ENCODE measurements at regions not wholly inside any gene's neighbourhood (a gene's known extent, or its start where the extent isn't known, plus 50 kb on each side); places are given as distances from the start of the nearest gene placed in this dataset.

- POLR2A ChIA-PET, result no interaction called here
Observed at GRCh38 chr6:67639161-67639560, 995.9 kb upstream of the ADGRB3 start.

GRCh38 chr6:67634199-67634598 lies 1000.9 kb upstream of the ADGRB3 start:
- no peak for DNase-seq (ENCODE audit: low read depth, low spot score)
- TF ChIP-seq CTCF (IDR thresholded peaks at IDR 0.05; ENCODE audit: insufficient read depth, low read length, missing control alignments), result no peak
- ChIA-PET CTCF (no interaction called here), POLR2A (no interaction called here)
- H3K4me3 ChIP-seq (ENCODE audit: low read depth, low read length), result no peak overlapping the region

More at GRCh38 chr6:67639161-67639560, 995.9 kb upstream of the ADGRB3 start:
- CTCF ChIA-PET, result no interaction called here
- H3K4me3 ChIP-seq (ENCODE audit: low read depth, low read length), result no peak overlapping the region
- no peak for TF ChIP-seq CTCF (IDR thresholded peaks at IDR 0.05; ENCODE audit: insufficient read depth, low read length, missing control alignments)
- DNase-seq (ENCODE audit: low read depth, low spot score), result peak; percentile 3

DNA sequence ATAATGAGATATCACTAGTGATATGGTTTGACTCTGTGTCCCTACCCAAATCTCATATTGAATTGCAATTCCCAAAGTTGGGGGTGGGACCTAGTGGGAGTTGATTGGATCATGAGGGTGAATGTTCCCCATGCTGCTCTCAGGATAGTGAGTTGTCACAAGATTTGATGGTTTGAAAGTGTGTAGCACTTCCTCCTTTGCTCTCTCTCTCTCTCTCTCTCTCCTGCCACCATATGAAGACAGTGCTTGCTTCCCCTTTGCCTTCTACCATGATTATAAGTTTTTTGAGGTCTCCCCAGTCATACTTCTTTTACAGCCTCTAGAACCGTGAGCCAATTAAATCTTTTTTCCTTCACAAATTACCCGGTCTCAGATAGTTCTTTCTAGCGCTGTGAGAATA lies 1002.0 kb upstream of the ADGRB3 start:
- no peak for DNase-seq (ENCODE audit: low read depth, low spot score)
- no peak overlapping the region for H3K4me3 ChIP-seq (ENCODE audit: low read depth, low read length)
- no peak for TF ChIP-seq CTCF (IDR thresholded peaks at IDR 0.05; ENCODE audit: insufficient read depth, low read length, missing control alignments)
- POLR2A ChIA-PET, result no interaction called here
- CTCF ChIA-PET, result no interaction called here

- ChIA-PET POLR2A (no interaction called here), CTCF (no interaction called here)
- DNase-seq (ENCODE audit: low read depth, low spot score), result peak; percentile 90
- H3K4me3 ChIP-seq (ENCODE audit: low read depth, low read length), result no peak overlapping the region
- no peak for TF ChIP-seq CTCF (IDR thresholded peaks at IDR 0.05; ENCODE audit: insufficient read depth, low read length, missing control alignments)
Observed at GRCh38 chr6:67630146-67630545, 1004.9 kb upstream of the ADGRB3 start.

DNA sequence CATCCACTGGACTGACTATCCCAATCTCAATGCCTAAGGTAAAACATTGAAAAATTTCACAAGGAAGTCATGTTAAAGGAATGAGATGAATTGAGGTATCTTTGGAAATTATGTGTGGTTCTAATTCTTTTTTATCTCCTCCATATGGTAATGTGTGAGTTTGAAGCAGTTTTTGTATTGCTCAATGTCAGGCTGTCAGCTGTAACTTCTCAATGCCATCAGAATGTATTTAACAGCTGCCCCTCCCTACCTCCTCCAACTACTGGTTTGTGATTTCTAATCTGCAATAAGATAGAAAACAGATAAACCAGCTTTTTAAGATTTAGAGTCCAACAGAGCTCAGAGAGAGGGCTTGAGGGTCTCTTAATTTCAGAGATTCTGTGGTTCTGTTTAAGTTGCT lies 1005.8 kb upstream of the ADGRB3 start:
- ChIA-PET CTCF (no interaction called here), POLR2A (no interaction called here)
- peak; percentile 26 for DNase-seq (ENCODE audit: low read depth, low spot score)
- H3K4me3 ChIP-seq (ENCODE audit: low read depth, low read length), result no peak overlapping the region
- TF ChIP-seq CTCF (IDR thresholded peaks at IDR 0.05; ENCODE audit: insufficient read depth, low read length, missing control alignments), result no peak

DNA sequence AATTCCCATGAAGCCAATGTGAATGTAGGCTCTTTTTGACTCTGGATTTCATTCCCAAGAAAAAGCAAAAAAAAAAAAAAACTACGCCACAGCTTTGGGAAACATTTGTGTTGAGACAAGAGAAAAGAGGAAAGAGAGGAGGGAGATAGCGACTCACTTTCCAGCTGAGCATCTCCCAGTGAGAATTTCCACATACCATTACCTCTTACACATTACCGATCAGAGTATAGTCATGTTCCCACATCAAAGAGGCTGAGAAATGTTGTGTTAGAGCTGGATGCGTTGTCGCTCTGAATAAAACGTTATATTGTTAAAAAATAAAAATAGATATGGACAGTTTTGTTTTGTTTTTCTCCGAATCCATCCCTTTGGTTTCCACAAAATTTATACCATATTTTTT lies 1019.3 kb upstream of the ADGRB3 start:
- POLR2A ChIA-PET, result no interaction called here
- TF ChIP-seq CTCF (IDR thresholded peaks at IDR 0.05; ENCODE audit: insufficient read depth, low read length, missing control alignments), result no peak
- no peak overlapping the region for H3K4me3 ChIP-seq (ENCODE audit: low read depth, low read length)
- CTCF ChIA-PET, result no interaction called here
- peak; percentile 10 for DNase-seq (ENCODE audit: low read depth, low spot score)

All from AG04449 (cell line).